Liver (tissue), 3 donors: ENCODE measurements at regions not wholly inside any gene's neighbourhood (a gene's known extent, or its start where the extent isn't known, plus 50 kb on each side); places are given as distances from the start of the nearest gene placed in this dataset.

Experiments
- ATF3 ChIP-seq: IDR thresholded peaks from 2 replicates; pipeline ENCODE4 v1.6.1; 2016; ENCODE audit warnings: antibody characterized with exemption
- CTCF ChIP-seq: fragments of 150-350 bp; IDR thresholded peaks from 2 replicates; pipeline ENCODE4 v1.5.1; 2017; ENCODE audit warnings: improper control_type of control experiment, low read depth, low read length; ENCODE audit not compliant: missing input control
- EGR1 ChIP-seq, 2 donors: IDR thresholded peaks; 2 replicates each; pipeline ENCODE4 v1.6.1; 2016 to 2018; ENCODE audit warnings: antibody characterized with exemption in 2 of 2, low read depth in 2 of 2
- FOXA1 ChIP-seq: IDR thresholded peaks from 2 replicates; pipeline ENCODE4 v1.6.1; 2016; ENCODE audit warnings: antibody characterized with exemption
- GABPA ChIP-seq, 2 donors: IDR thresholded peaks in 1 of 2; conservative IDR thresholded peaks in 1 of 2; 2 replicates each; pipeline ENCODE4 v1.6.1; 2016; ENCODE audit warnings: antibody characterized with exemption in 2 of 2, mild to moderate bottlenecking in 1 of 2, moderate library complexity in 1 of 2
- JUND ChIP-seq, 2 donors: IDR thresholded peaks; 2 replicates each; pipeline ENCODE4 v1.6.1; 2016; ENCODE audit warnings: antibody characterized with exemption in 2 of 2
- MAX ChIP-seq: IDR thresholded peaks from 2 replicates; pipeline ENCODE4 v1.6.1; 2016; ENCODE audit warnings: antibody characterized with exemption
- NR2F2 ChIP-seq: IDR thresholded peaks from 2 replicates; pipeline ENCODE4 v1.6.1; 2016; ENCODE audit warnings: antibody characterized with exemption
- RAD21 ChIP-seq, 2 donors: IDR thresholded peaks; 2 replicates each; pipeline ENCODE4 v1.6.1; 2016; ENCODE audit warnings: antibody characterized with exemption in 2 of 2, mild to moderate bottlenecking in 2 of 2
- REST ChIP-seq: IDR thresholded peaks from 2 replicates; pipeline ENCODE4 v1.6.1; 2016; ENCODE audit warnings: antibody characterized with exemption, mild to moderate bottlenecking
- TAF1 ChIP-seq: conservative IDR thresholded peaks from 2 replicates; pipeline ENCODE4 v1.6.1; 2016; ENCODE audit warnings: antibody characterized with exemption, mild to moderate bottlenecking
- YY1 ChIP-seq: IDR thresholded peaks from 2 replicates; pipeline ENCODE4 v1.6.1; 2016; ENCODE audit warnings: antibody characterized with exemption, mild to moderate bottlenecking
- ZBTB33 ChIP-seq: IDR thresholded peaks from 2 replicates; pipeline ENCODE4 v1.6.1; 2016; ENCODE audit warnings: antibody characterized with exemption
- donor health status: healthy.
- donor health status: healthy.

GRCh38 chr16:72568502-72568901, 396.5 kb upstream of the PMFBP1 start:
- TF ChIP-seq CTCF (no peak), NR2F2 (no peak), YY1 (no peak), TAF1 (no peak), ATF3 (no peak), RAD21 (IDR thresholded peaks at IDR 0.05) (no peak), GABPA (IDR thresholded peaks at IDR 0.05 in 1 of 2, conservative IDR thresholded peaks at IDR 0.05 in 1 of 2) (no peak), FOXA1 (no peak), JUND (IDR thresholded peaks at IDR 0.05) (no peak), EGR1 (IDR thresholded peaks at IDR 0.05; ENCODE audit: low read depth in 2 of 2) (no peak), MAX (no peak), ZBTB33 (no peak), REST (no peak)
